CD14-positive monocyte (primary cell): ENCODE measurements at regions not wholly inside any gene's neighbourhood (a gene's known extent, or its start where the extent isn't known, plus 50 kb on each side); places are given as distances from the start of the nearest gene placed in this dataset.

Experiments
- DNase-seq, 3 donors: peaks; one replicate each; pipeline ENCODE4 v3.0.0-alpha.2; 2011 to 2022
- H2AFZ ChIP-seq: 2 replicates; pipeline ENCODE4 v1.6.0; 2012; ENCODE audit warnings: mild to moderate bottlenecking, low read depth, low read length, inconsistent platforms; ENCODE audit not compliant: insufficient read depth, poor library complexity, severe bottlenecking
- H3K27ac ChIP-seq, 2 donors: 1 replicate in 1 of 2; 2 replicates in 1 of 2; pipeline ENCODE4 v1.5.1; 2012 to 2013; ENCODE audit warnings: low read length in 2 of 2, control low read depth in 1 of 2, inconsistent platforms in 1 of 2, low read depth in 1 of 2, mild to moderate bottlenecking in 1 of 2
- H3K27me3 ChIP-seq, 2 donors: one replicate each; pipeline versions ENCODE4 v1.6.0 to v1.6.1; 2011 to 2013; ENCODE audit warnings: low read length in 2 of 2; ENCODE audit not compliant: control insufficient read depth in 2 of 2, insufficient read depth in 2 of 2
- H3K36me3 ChIP-seq, 2 donors: replicated peaks in 1 of 2; 1 replicate in 1 of 2; 2 replicates in 1 of 2; pipeline versions ENCODE4 v1.5.1 to v1.6.1; 2012 to 2013; ENCODE audit warnings: low read length in 2 of 2, control low read depth in 1 of 2, inconsistent platforms in 1 of 2, mild to moderate bottlenecking in 1 of 2; ENCODE audit not compliant: insufficient read depth in 2 of 2, control insufficient read depth in 1 of 2
- H3K4me1 ChIP-seq, 2 donors: 1 replicate in 1 of 2; 2 replicates in 1 of 2; pipeline versions ENCODE4 v1.5.1 to v1.6.1; 2012 to 2013; ENCODE audit warnings: low read length in 2 of 2, control low read depth in 1 of 2, inconsistent platforms in 1 of 2, mild to moderate bottlenecking in 1 of 2, moderate library complexity in 1 of 2; ENCODE audit not compliant: insufficient read depth in 2 of 2, control insufficient read depth in 1 of 2
- H3K4me2 ChIP-seq: replicated peaks from 2 replicates; pipeline ENCODE3; 2012; ENCODE audit warnings: low read length, moderate library complexity, mild to moderate bottlenecking; ENCODE audit not compliant: poor library complexity, severe bottlenecking; ENCODE audit errors: extremely low read depth
- H3K4me3 ChIP-seq, 3 experiments: fragments of 200-600 bp in 1 of 3; sonication (generic) in 1 of 3; replicated peaks in 1 of 3; 1 replicate in 2 of 3; 2 replicates in 1 of 3; pipeline ENCODE4 v1.5.1; 2011 to 2013; ENCODE audit warnings: low read length in 3 of 3, mild to moderate bottlenecking in 3 of 3, control low read depth in 2 of 3, low read depth in 2 of 3, inconsistent platforms in 1 of 3, moderate library complexity in 1 of 3
- H3K79me2 ChIP-seq: 2 replicates; pipeline ENCODE4 v1.6.0; 2012; ENCODE audit warnings: mild to moderate bottlenecking, control low read depth, inconsistent platforms, low read length, moderate library complexity; ENCODE audit not compliant: insufficient read depth
- H3K9ac ChIP-seq: 2 replicates; pipeline ENCODE4 v1.6.0; 2017; ENCODE audit warnings: low read length, mild to moderate bottlenecking; ENCODE audit not compliant: insufficient read depth, poor library complexity, severe bottlenecking
- H3K9me3 ChIP-seq, 2 donors: replicated peaks in 1 of 2; 1 replicate in 1 of 2; 2 replicates in 1 of 2; pipeline versions ENCODE4 v1.5.1 to v1.6.1; 2012 to 2013; ENCODE audit warnings: low read length in 2 of 2, control low read depth in 1 of 2; ENCODE audit not compliant: control insufficient read depth in 1 of 2, insufficient read depth in 1 of 2
- H4K20me1 ChIP-seq: 2 replicates; pipeline ENCODE4 v1.6.0; 2012; ENCODE audit warnings: mild to moderate bottlenecking, low read length, control low read depth, moderate library complexity; ENCODE audit not compliant: insufficient read depth
- H3K27ac Mint-ChIP-seq, 7 donors: one replicate each; pipeline ENCODE4 v1.8.0; 2020; ENCODE audit warnings: mild to moderate bottlenecking in 7 of 7, mixed read lengths in 7 of 7, moderate library complexity in 6 of 7, inconsistent platforms in 2 of 7
- H3K27me3 Mint-ChIP-seq, 3 donors: one replicate each; pipeline ENCODE4 v1.8.0; 2021 to 2022; ENCODE audit warnings: low read depth in 3 of 3, mild to moderate bottlenecking in 3 of 3, mixed read lengths in 3 of 3, moderate library complexity in 3 of 3, inconsistent platforms in 1 of 3
- H3K36me3 Mint-ChIP-seq, 2 donors: one replicate each; pipeline ENCODE4 v1.8.0; 2020; ENCODE audit warnings: mixed read lengths in 2 of 2, inconsistent platforms in 1 of 2, mild to moderate bottlenecking in 1 of 2
- H3K4me1 Mint-ChIP-seq: one replicate; pipeline ENCODE4 v1.8.0; 2020; ENCODE audit warnings: mild to moderate bottlenecking, mixed read lengths
- H3K4me3 Mint-ChIP-seq, 2 donors: one replicate each; pipeline ENCODE4 v1.8.0; 2020; ENCODE audit warnings: mild to moderate bottlenecking in 2 of 2, mixed read lengths in 2 of 2, moderate library complexity in 1 of 2
- H3K9me3 Mint-ChIP-seq, 7 donors: one replicate each; pipeline ENCODE4 v1.8.0; 2020 to 2022; ENCODE audit warnings: mixed read lengths in 7 of 7, mild to moderate bottlenecking in 6 of 7, moderate library complexity in 6 of 7, inconsistent platforms in 2 of 7
- WGBS: methylation state at CpG from one replicate; pipeline ENCODE4 v1.1.5; 2013; ENCODE audit warnings: missing lambda C conversion rate; ENCODE audit not compliant: insufficient coverage; 5-methylcytosine and 5-hydroxymethylcytosine counted together
- intact Hi-C, 2 donors: fragments of 100-400 bp; cut with micrococcal nuclease; formaldehyde crosslinking; loops; one replicate each; pipeline versions ENCODE4 v1.15.0 to v1.15.1; 2023
- TF ChIP-seq, protein P1 (sequence below): fragments of 200-600 bp; IDR thresholded peaks from one replicate; pipeline ENCODE4 v1.8.0; 2022; ENCODE audit warnings: antibody characterized with exemption, mild to moderate bottlenecking

DNA sequence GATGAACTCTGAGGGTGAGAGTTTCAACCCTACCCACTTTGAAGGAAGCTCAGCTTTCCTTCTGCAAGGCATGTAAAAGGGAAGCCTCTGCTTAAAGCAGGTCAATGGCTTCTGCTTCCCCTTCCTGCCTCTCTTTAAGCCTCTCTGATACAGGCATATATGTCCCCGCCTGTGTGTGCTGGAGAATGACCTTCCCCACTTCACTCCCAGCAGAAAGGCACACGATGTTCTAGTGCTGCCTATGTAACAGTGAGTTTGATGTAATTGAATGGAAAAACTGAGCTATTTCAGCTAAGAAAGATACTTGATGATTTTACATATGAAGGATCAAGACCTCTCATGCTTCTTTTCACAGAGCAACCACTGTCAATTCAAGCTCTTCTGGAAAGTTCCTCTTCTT is 632.2 kb downstream of the HACE1 start:
- no peak for DNase-seq
- H3K4me1 ChIP-seq, result no peaks in the 10 kb centered on the region
- no CpG with 5 or more reads among the region's 2 CpGs for WGBS
- Mint-ChIP-seq H3K9me3 (peaks cover 0 to 2% (median 0%) of the 10 kb centered on the region in 7 donors), H3K27me3 (peaks cover 0 to 1% (median 1%) of the 10 kb centered on the region in 3 donors), H3K27ac (no peak overlapping the region), H3K4me3 (no peak overlapping the region), H3K4me1 (no peaks in the 10 kb centered on the region), H3K36me3 (no peaks in the 10 kb centered on the region)
- intact Hi-C loops, result no loop called here
- no peaks in the 10 kb centered on the region for H4K20me1 ChIP-seq
- no peaks in the 10 kb centered on the region for H3K9me3 ChIP-seq
- no peaks in the 10 kb centered on the region for H3K36me3 ChIP-seq
- TF ChIP-seq, protein P1, sequence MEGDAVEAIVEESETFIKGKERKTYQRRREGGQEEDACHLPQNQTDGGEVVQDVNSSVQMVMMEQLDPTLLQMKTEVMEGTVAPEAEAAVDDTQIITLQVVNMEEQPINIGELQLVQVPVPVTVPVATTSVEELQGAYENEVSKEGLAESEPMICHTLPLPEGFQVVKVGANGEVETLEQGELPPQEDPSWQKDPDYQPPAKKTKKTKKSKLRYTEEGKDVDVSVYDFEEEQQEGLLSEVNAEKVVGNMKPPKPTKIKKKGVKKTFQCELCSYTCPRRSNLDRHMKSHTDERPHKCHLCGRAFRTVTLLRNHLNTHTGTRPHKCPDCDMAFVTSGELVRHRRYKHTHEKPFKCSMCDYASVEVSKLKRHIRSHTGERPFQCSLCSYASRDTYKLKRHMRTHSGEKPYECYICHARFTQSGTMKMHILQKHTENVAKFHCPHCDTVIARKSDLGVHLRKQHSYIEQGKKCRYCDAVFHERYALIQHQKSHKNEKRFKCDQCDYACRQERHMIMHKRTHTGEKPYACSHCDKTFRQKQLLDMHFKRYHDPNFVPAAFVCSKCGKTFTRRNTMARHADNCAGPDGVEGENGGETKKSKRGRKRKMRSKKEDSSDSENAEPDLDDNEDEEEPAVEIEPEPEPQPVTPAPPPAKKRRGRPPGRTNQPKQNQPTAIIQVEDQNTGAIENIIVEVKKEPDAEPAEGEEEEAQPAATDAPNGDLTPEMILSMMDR, result no peak
- no peaks in the 10 kb centered on the region for H3K79me2 ChIP-seq
- H3K4me2 ChIP-seq, result no peak overlapping the region
- H3K4me3 ChIP-seq, result no peak overlapping the region
- H3K9ac ChIP-seq, result no peak overlapping the region
- no peak overlapping the region for H2AFZ ChIP-seq
- no peak overlapping the region for H3K27ac ChIP-seq
- H3K27me3 ChIP-seq, result no peaks in the 10 kb centered on the region

DNA sequence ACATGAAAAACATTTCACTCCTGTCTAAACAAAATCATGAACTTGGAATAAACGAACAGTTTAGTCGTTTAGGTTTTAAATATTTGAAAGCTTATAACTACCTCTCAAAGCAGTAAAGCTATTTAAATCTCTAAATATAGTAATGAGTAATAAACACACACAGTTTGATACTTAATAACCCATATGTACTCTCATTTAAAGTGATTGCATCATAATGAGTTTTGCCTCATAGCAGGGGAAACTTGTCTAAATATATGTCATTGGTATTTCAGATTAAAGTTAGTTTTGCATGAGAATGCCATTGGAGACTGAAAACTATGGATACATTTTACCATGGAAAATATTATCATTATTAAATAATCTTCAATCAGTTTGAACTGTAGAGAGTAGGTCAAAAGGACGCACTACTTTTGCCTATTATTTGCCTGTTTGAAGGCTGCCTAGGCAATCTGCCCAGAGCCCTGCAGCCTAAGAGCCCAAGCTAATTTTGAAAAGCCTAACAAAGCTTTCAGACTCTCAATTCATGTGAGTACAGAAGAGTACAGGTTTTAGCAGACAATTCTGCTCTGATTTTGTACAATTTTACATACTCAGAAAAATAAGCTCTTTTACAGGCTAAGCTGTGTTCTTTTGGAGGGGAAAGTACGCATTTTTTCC is 632.8 kb downstream of the HACE1 start:
- Mint-ChIP-seq H3K27me3 (peaks cover 0 to under 1% (median 0%) of the 10 kb centered on the region in 3 donors), H3K27ac (no peak overlapping the region)

More for the DNA sequence above, 632.8 kb downstream of the HACE1 start:
- Mint-ChIP-seq H3K4me1 (no peaks in the 10 kb centered on the region), H3K4me3 (no peak overlapping the region), H3K9me3 (peaks cover 0 to 2% (median 0%) of the 10 kb centered on the region in 7 donors), H3K36me3 (no peaks in the 10 kb centered on the region)
- Histone ChIP-seq H3K9me3 (no peaks in the 10 kb centered on the region), H3K9ac (no peak overlapping the region), H3K4me1 (no peaks in the 10 kb centered on the region), H3K27me3 (no peaks in the 10 kb centered on the region), H3K4me2 (no peak overlapping the region), H3K36me3 (no peaks in the 10 kb centered on the region), H3K27ac (no peak overlapping the region), H4K20me1 (no peaks in the 10 kb centered on the region), H3K79me2 (no peaks in the 10 kb centered on the region), H3K4me3 (no peak overlapping the region), H2AFZ (no peak overlapping the region)
- no peak for DNase-seq
- WGBS, result no CpG with 5 or more reads among the region's 4 CpGs
- intact Hi-C loops, result no loop called here
- TF ChIP-seq, protein P1, result no peak
